ENCODE measurements at regions not wholly inside any gene's neighbourhood (a gene's known extent, or its start where the extent isn't known, plus 50 kb on each side); places are given as distances from the start of the nearest gene placed in this dataset.
A peak's percentile ranks its signal among the peaks of the same experiment; 100 is the strongest.

- ATAC-seq (ENCODE audit: poor library complexity) (no peak), DNase-seq (no peak)
- intact Hi-C loops (cut with DNase I), result no loop called here
Measured at GRCh38 chr3:96169111-96169766, 645.2 kb upstream of the EPHA6 start.

DNA sequence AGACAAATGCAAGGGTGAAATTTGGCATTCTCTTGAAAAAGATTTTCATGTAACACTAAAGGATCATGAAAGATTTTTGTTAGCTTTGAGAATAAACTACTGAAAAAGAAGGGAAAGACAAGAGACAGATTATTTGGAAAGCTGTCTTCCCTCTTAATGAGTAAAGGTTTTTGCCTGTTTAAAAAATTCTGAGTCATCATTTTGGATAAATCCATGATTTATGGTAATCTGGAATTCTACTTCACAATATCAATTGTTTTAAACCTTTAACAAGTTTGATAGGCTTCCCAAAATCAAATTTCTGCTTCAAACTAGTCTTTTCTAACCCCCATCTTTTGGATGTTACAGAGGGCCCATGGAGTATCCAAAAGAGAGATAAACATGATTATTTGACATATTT, 641.5 kb upstream of the EPHA6 start:
- ATAC-seq (ENCODE audit: poor library complexity), result no peak
- no peak for DNase-seq
- intact Hi-C loops (cut with DNase I), result no loop called here

DNA sequence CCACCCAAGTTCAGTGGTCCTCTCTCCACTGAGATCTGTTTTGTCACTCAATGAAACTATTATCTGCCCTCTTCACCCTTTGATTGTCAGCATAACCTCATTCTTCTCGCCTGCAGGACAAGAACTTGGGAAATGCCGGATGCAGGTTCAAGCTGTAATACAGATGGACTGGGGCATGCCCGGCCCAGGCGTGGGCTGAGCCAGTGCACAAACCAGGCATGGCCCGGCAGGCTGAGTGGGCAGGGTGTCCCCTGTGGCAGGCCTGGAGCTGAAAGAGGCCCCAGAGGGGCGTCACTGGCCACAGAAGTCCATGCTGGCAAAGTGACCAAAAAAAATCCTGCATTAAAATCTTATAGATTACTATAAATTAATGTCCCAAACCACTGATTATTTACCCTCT, 638.9 kb upstream of the EPHA6 start:
- intact Hi-C loops (cut with DNase I), result no loop called here
- DNase-seq (no peak), ATAC-seq (ENCODE audit: poor library complexity) (no peak)

GRCh38 chr3:96182756-96183155, 631.6 kb upstream of the EPHA6 start:
- intact Hi-C loops (cut with DNase I), result no loop called here
- no peak for ATAC-seq (ENCODE audit: poor library complexity)
- DNase-seq, result no peak

DNA sequence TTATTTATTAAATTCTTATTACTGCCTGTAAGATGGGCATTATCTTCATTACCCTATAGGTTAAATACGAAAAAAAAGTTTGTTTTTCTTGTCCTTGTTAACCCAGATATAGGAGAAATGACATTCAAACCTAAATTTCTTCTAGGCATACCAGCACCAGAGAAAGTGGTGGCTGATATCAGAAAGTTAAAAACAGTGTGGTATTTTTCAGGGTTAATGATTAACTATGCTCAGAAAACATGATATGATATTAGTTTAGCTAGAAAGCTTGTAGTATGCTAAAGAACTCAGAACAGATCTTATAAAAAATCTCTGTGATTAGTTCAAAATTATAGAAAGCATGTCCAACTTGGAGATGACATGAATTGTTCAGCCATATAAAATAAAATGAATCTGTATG, 630.5 kb upstream of the EPHA6 start:
- intact Hi-C loops (cut with DNase I), result no loop called here
- ATAC-seq (ENCODE audit: poor library complexity), result no peak
- no peak for DNase-seq

GRCh38 chr3:96190024-96190616, 624.3 kb upstream of the EPHA6 start:
- DNase-seq, result no peak
- intact Hi-C loops (cut with DNase I), result no loop called here
- no peak for ATAC-seq (ENCODE audit: poor library complexity)

- intact Hi-C loops (cut with DNase I), result no loop called here
- DNase-seq (no peak), ATAC-seq (ENCODE audit: poor library complexity) (no peak)
Measured at GRCh38 chr3:96192966-96193550, 621.3 kb upstream of the EPHA6 start.

DNA sequence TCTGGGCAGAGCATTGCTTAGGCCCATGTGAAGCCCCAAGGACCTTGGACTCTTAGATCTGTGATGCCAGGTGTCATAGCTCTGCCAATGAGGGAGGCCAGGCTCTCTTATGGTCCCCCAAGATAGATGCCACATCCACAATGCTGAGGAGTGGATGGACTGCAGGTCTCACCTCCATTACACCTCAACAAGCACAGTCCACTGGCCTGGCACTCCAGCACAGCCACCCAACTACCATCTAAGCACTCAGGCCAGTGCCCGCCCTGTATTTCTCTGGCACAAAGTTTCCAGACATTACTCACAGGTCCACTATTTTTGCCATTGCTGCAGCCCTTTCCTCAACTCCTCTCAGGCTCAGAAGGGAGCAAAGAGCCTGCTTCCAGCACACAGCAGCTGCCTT, 613.5 kb upstream of the EPHA6 start:
- no peak for DNase-seq
- intact Hi-C loops (cut with DNase I), result no loop called here
- no peak for ATAC-seq (ENCODE audit: poor library complexity)

- no peak for DNase-seq
- no peak for ATAC-seq (ENCODE audit: poor library complexity)
- intact Hi-C loops (cut with DNase I), result no loop called here
Measured at GRCh38 chr3:96201463-96201862, 612.9 kb upstream of the EPHA6 start.

- intact Hi-C loops (cut with DNase I), result no loop called here
- DNase-seq, result no peak
- ATAC-seq (ENCODE audit: poor library complexity), result no peak
Measured at GRCh38 chr3:96202181-96202580, 612.2 kb upstream of the EPHA6 start.

- ATAC-seq (ENCODE audit: poor library complexity) (no peak), DNase-seq (no peak)
- intact Hi-C loops (cut with DNase I), result no loop called here
Measured at GRCh38 chr3:96209699-96210098, 604.7 kb upstream of the EPHA6 start.

- intact Hi-C loops (cut with DNase I), result no loop called here
- ATAC-seq (ENCODE audit: poor library complexity), result no peak
- no peak for DNase-seq
Measured at GRCh38 chr3:96213393-96213792, 601.0 kb upstream of the EPHA6 start.

- ATAC-seq (ENCODE audit: poor library complexity) (no peak), DNase-seq (no peak)
- intact Hi-C loops (cut with DNase I), result no loop called here
Measured at GRCh38 chr3:96214941-96215340, 599.5 kb upstream of the EPHA6 start.

DNA sequence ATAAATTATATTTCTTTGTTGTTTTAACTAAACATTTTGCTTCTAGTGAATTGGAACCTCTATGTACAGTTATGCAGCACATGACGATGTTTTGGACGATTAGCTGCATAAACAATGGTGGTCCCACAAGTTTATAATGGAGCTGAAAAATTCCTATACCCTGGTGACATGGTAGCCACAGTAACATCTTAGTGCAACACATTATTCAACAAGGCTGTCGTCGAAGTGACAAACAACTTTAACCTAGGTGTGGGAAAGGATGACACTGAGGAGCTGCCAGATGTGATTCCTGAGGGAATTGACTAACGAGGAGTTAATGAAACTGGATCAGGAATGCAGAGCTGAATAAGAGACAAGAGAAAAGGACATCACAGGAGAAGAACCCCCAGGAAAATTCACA, 588.9 kb upstream of the EPHA6 start:
- intact Hi-C loops (cut with DNase I), result no loop called here
- DNase-seq (no peak), ATAC-seq (ENCODE audit: poor library complexity) (no peak)

DNA sequence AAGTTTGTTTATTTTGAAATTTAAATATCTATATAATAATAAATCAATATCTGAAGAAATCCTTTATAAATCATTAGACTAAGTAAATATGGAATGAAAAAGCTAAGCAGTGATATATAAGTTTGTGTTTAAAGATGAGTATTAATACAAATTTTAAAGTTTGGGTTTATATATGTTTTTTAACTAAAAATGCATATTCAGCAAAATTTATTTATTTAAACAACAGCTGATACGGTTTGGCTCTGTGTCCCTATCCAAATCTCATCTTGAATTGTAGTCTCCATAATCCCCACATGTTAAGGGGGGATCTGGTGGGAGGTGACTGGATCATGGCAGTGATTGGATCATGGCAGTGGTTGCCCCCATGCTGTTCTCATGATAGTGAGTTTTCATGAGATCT, 580.7 kb upstream of the EPHA6 start:
- no peak for ATAC-seq (ENCODE audit: poor library complexity)
- DNase-seq, result no peak
- intact Hi-C loops (cut with DNase I), result no loop called here

- intact Hi-C loops (cut with DNase I), result no loop called here
- DNase-seq (no peak), ATAC-seq (ENCODE audit: poor library complexity) (no peak)
Measured at GRCh38 chr3:96236522-96236921, 577.9 kb upstream of the EPHA6 start.

GRCh38 chr3:96259299-96259698, 555.1 kb upstream of the EPHA6 start:
- ATAC-seq (ENCODE audit: poor library complexity), result no peak
- intact Hi-C loops (cut with DNase I), result no loop called here

GRCh38 chr3:96264701-96265100, 549.7 kb upstream of the EPHA6 start:
- DNase-seq, result no peak
- no peak for ATAC-seq (ENCODE audit: poor library complexity)
- intact Hi-C loops (cut with DNase I), result no loop called here

More at GRCh38 chr3:96259299-96259698, 555.1 kb upstream of the EPHA6 start:
- no peak for DNase-seq

DNA sequence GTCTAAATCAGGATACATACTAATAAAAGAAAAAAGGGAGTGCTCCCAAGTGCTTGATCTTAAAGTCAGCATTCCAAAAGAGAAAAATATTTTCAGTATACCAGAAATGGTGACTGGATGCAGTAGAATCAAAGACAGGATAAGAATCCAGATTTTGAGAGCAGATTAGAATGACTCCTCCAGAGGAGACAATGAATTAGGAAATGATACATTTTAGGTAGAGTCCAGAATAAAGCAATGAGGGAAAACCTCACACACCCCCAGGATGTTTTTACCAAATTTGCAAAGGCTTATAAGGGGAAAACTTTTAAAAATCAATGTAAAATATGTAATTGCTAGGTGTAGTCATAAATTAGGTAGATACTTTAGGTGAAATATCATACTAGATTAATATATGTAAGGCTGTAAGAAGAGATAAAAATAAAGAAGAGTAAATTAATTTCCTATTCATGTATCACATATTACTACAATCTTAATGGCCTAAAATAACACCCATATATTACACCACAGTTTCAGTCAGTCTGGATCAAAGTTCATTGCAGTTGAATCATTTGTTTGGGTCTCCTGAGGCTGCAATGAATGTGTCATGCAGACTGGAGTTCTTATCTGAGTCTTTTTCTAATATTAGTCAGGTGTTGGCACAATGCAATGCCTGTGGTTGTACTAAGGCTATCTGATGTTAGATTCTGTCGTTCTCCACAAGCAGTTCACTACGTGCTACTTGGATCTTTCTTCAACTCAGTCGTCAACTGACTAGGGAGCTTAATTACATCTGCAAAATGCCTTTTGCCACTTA, 547.8 kb upstream of the EPHA6 start:
- peak; percentile 86 for ATAC-seq (ENCODE audit: poor library complexity)
- intact Hi-C loops (cut with DNase I), result no loop called here
- DNase-seq, result no peak

- ATAC-seq (ENCODE audit: poor library complexity), result no peak
- intact Hi-C loops (cut with DNase I), result no loop called here
- no peak for DNase-seq
Measured at GRCh38 chr3:96267577-96267976, 546.8 kb upstream of the EPHA6 start.

All from Right ventricle myocardium superior (tissue), 1 donor.